Type B pancreatic cell (in vitro differentiated cells): ENCODE measurements at regions not wholly inside any gene's neighbourhood (a gene's known extent, or its start where the extent isn't known, plus 50 kb on each side); places are given as distances from the start of the nearest gene placed in this dataset.

ENCODE experiments used
- DNase-seq: peaks from one replicate; pipeline ENCODE4 v3.0.0; 2021; ENCODE audit warnings: mixed read lengths; ENCODE audit not compliant: unreplicated experiment; ENCODE audit errors: extremely low spot score
- H3K27ac Mint-ChIP-seq: 2 replicates; pipeline ENCODE4 v1.8.0; 2021; ENCODE audit warnings: mild to moderate bottlenecking, mixed read lengths
- H3K27me3 Mint-ChIP-seq: 2 replicates; pipeline ENCODE4 v1.8.0; 2021; ENCODE audit warnings: mixed read lengths
- H3K36me3 Mint-ChIP-seq: 2 replicates; pipeline ENCODE4 v1.8.0; 2021; ENCODE audit warnings: mixed read lengths
- H3K4me1 Mint-ChIP-seq: one replicate; pipeline ENCODE4 v1.8.0; 2021; ENCODE audit warnings: mixed read lengths; ENCODE audit not compliant: unreplicated experiment
- H3K4me3 Mint-ChIP-seq: 2 replicates; pipeline ENCODE4 v1.8.0; 2021; ENCODE audit warnings: mild to moderate bottlenecking, mixed read lengths
- H3K9me3 Mint-ChIP-seq: 2 replicates; pipeline ENCODE4 v1.8.0; 2021; ENCODE audit warnings: mixed read lengths
- CTCF ChIP-seq: fragments of 200-600 bp; sonication (generic); conservative IDR thresholded peaks from 2 replicates; pipeline ENCODE4 v1.5.0; 2021; ENCODE audit warnings: antibody characterized with exemption, mild to moderate bottlenecking

- Mint-ChIP-seq H3K27ac (no peak overlapping the region), H3K4me3 (no peak overlapping the region), H3K4me1 (no peaks in the 10 kb centered on the region), H3K9me3 (no peaks in the 10 kb centered on the region), H3K36me3 (no peaks in the 10 kb centered on the region), H3K27me3 (peaks cover 21% of the 10 kb centered on the region)
- DNase-seq = no peak
- no peak for TF ChIP-seq CTCF
Observed at GRCh38 chr11:109590782-109591181, 168.8 kb downstream of the C11orf87 start.

GRCh38 chr11:109597336-109597735 lies 175.3 kb downstream of the C11orf87 start:
- Mint-ChIP-seq H3K9me3 (no peaks in the 10 kb centered on the region), H3K36me3 (no peaks in the 10 kb centered on the region), H3K4me3 (no peak overlapping the region), H3K27ac (no peak overlapping the region), H3K27me3 (peaks cover 5% of the 10 kb centered on the region), H3K4me1 (no peaks in the 10 kb centered on the region)
- DNase-seq = no peak
- no peak for TF ChIP-seq CTCF

- no peak overlapping the region for H3K4me3 Mint-ChIP-seq
- DNase-seq = no peak
- H3K36me3 Mint-ChIP-seq = no peaks in the 10 kb centered on the region
- H3K4me1 Mint-ChIP-seq = no peaks in the 10 kb centered on the region
- no peak overlapping the region for H3K27ac Mint-ChIP-seq
- peaks cover 4% of the 10 kb centered on the region for H3K27me3 Mint-ChIP-seq
- no peaks in the 10 kb centered on the region for H3K9me3 Mint-ChIP-seq
- no peak for TF ChIP-seq CTCF
Observed at GRCh38 chr11:109604481-109605400, 182.8 kb downstream of the C11orf87 start.

- DNase-seq = no peak
- Mint-ChIP-seq H3K27me3 (peaks cover 4% of the 10 kb centered on the region), H3K36me3 (no peaks in the 10 kb centered on the region), H3K4me1 (no peaks in the 10 kb centered on the region), H3K4me3 (no peak overlapping the region), H3K27ac (no peak overlapping the region), H3K9me3 (no peaks in the 10 kb centered on the region)
- TF ChIP-seq CTCF = no peak
Observed at GRCh38 chr11:109606256-109606655, 184.3 kb downstream of the C11orf87 start.

GRCh38 chr11:109609454-109610185 lies 187.6 kb downstream of the C11orf87 start:
- peaks cover 4% of the 10 kb centered on the region for H3K27me3 Mint-ChIP-seq
- no peaks in the 10 kb centered on the region for H3K36me3 Mint-ChIP-seq
- no peaks in the 10 kb centered on the region for H3K4me1 Mint-ChIP-seq
- DNase-seq = no peak
- no peak for TF ChIP-seq CTCF
- no peak overlapping the region for H3K27ac Mint-ChIP-seq
- no peak overlapping the region for H3K4me3 Mint-ChIP-seq
- H3K9me3 Mint-ChIP-seq = no peaks in the 10 kb centered on the region
